Stimulated activated CD8-positive, alpha-beta memory T cell treated with anti-CD3 and anti-CD28 coated beads, Interleukin-4, amount 100 ng/mL, for 24 hours (primary cell): ENCODE measurements at regions not wholly inside any gene's neighbourhood (a gene's known extent, or its start where the extent isn't known, plus 50 kb on each side); places are given as distances from the start of the nearest gene placed in this dataset.
"Not testable (repeated sequence)": the region's sequence is repeated elsewhere in the genome, so short reads cannot be mapped to it uniquely, and the experiment has no call there.

Source experiments
- DNase-seq: peaks from one replicate; pipeline ENCODE4 v3.0.0-alpha.2; 2020; ENCODE audit warnings: low read depth

DNA sequence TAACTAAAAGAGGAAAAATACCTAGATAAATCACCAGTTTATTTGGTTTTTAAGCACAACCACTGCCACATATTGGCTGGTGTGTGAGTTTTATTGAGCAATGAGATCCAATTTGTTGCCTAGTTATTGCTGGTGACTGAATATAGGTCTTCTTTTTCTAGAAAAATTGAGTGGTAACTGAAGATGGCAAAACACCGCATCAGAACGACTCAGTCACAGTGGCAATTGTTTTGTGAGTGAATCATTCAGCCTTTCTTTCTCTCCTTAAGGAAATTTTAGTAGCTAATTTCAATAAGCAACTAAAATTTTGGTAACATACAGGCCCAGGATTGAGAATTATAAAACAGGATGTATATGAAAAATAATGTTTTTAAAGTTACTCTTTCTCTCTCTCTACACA is 533.0 kb downstream of the KCNA4 start:
- no peak for DNase-seq

- DNase-seq = no peak
Observed at GRCh38 chr11:29482510-29482909, 534.3 kb downstream of the KCNA4 start.

DNA sequence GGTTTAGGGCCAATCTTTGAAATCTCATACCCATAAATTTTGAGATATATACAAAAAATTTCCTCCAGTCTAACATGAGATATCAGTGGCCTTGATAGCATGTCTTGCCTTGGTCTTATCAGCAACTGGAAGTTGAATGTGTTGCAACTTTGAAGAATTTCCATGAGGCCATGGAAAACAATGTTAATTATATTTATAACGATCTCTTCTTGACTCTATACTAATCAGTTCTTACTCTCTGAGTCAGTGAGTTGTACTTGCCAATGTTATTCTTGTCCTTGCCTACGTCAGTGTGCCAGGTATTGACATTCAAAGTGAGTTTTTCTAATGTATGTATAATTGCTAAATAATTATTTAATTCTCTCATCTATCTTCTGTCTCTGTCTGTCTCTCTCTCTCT is 535.1 kb downstream of the KCNA4 start:
- no peak for DNase-seq

GRCh38 chr11:29480981-29481380 is 535.8 kb downstream of the KCNA4 start:
- no peak for DNase-seq

- no peak for DNase-seq
Observed at GRCh38 chr11:29458252-29458651, 558.6 kb downstream of the KCNA4 start.

DNA sequence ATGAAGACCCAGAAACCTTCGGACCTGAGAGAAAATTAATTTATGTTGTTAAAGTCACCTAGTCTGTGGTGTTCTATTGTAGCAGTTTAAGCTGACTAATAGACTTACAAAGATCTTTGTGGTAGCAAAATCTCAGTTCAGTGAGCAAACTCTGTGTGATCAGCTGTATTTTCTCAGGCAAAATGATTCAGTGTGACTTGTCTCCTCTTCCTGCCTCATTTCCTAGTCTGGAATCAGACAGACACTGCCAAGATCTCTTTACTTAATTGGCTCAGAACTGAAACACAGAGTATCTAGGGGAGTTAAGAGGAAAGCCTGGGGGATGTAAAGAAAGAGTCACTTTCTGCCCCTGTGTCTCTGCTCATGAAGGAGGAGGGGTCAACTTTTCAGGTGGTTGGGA is 564.7 kb downstream of the KCNA4 start:
- no peak for DNase-seq

GRCh38 chr11:29449281-29450074 is 567.4 kb downstream of the KCNA4 start:
- no peak for DNase-seq

DNA sequence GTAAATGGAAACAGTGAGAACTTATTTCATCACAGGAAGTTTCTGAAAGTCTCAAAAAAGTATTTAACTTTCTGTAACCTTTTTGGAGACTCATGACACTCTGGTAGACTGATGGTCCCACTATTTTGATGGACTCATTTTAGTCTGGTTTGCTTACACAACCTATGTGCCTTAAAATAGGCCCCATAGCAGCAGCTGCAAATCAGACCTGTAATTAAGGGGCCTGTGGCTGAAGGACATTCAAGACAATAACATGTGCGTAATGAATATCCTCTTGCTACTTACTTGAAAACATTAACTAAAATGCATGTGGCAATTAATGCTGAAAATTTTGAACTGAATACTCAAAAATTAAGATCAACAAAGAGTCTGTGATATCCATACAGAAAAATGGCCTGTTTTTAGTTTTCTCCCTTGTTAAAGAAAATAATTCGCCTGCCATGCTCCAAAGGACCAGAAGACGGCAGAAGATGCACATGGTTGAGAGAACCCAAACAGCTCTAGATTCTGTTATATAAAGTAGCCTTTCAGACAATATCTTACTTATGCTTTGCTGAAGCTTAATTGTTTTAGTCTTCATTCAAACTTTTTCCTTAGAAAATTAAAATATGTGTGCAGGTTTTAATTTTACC is 568.5 kb downstream of the KCNA4 start:
- no peak for DNase-seq

GRCh38 chr11:29447821-29448220 is 569.0 kb downstream of the KCNA4 start:
- no peak for DNase-seq

DNA sequence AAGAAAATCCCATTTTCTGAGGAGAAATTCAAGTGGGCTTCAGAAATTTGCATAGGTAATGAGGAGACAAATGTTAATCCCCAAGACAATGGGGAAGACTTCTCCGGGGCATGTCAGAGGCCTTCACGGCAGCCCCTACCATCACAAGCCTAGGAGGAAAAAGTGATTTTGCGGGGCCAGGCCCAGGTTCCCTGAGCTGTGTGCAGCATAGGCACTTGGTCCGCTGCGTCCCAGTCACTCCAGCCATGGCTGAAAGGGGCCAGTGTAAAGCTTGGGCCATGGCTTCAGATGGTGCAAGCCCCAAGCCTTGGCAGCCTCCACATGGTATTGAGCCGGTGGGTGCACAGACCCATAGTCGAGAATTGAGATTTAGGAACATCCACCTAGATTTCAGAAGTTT is 570.7 kb downstream of the KCNA4 start:
- DNase-seq = no peak

DNA sequence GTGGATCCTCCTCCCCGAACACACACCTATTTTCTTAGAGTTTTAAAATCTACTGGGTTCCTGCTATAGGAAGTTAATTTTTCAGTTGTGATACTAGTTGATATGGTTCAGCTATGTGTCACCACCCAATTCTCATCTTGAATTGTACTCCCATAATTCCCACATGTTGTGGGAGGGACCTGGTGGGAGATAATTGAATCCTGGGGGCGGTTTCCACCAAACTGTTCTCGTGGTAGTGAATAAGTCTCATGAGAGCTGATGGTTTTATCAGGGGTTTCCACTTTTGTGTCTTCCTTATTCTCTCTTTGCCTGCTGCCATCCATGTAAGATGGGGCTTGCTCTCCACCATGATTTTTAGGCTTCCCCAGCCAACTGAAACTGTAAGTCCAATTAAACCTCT is 571.6 kb downstream of the KCNA4 start:
- DNase-seq = not testable (repeated sequence)

- no peak for DNase-seq
Observed at GRCh38 chr11:29438815-29439214, 578.0 kb downstream of the KCNA4 start.

GRCh38 chr11:29435421-29435820 is 581.4 kb downstream of the KCNA4 start:
- no peak for DNase-seq

- no peak for DNase-seq
Observed at GRCh38 chr11:29432719-29433325, 584.0 kb downstream of the KCNA4 start.

- no peak for DNase-seq
Observed at GRCh38 chr11:29405305-29405704, 611.5 kb downstream of the KCNA4 start.

DNA sequence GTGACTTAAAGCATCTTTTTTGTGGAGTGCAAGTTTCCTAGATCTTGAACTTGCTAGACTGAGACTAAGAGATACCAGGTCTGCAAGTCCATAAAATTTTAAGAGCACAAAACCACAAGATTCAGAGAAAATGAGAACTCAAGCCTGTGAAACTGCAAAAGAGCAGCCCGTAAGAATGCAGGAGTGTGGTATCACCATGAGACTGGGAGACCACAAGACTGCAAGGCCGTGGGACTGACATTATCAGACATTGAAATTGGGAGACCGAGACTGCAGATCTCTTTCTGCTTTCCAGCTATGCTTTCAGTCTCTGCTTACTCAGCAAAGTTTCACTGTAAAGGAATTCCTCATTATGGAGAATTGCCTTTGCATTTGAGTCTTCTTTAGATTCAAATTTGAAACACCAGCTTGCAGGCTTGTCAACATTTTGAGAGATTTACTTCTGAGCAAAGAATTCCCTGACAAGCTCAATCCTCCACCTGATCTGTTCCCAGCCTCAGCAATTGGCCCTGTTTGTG is 621.2 kb downstream of the KCNA4 start:
- DNase-seq = no peak

GRCh38 chr11:29389793-29390192 is 627.0 kb downstream of the KCNA4 start:
- DNase-seq = no peak

GRCh38 chr11:29373725-29374124 is 643.1 kb downstream of the KCNA4 start:
- no peak for DNase-seq

GRCh38 chr11:29368126-29368525 is 648.7 kb downstream of the KCNA4 start:
- DNase-seq = no peak

- DNase-seq = no peak
Observed at GRCh38 chr11:29364006-29364405, 652.8 kb downstream of the KCNA4 start.

GRCh38 chr11:29361369-29361768 is 655.5 kb downstream of the KCNA4 start:
- DNase-seq = no peak

GRCh38 chr11:29353833-29354232 is 663.0 kb downstream of the KCNA4 start:
- DNase-seq = no peak

DNA sequence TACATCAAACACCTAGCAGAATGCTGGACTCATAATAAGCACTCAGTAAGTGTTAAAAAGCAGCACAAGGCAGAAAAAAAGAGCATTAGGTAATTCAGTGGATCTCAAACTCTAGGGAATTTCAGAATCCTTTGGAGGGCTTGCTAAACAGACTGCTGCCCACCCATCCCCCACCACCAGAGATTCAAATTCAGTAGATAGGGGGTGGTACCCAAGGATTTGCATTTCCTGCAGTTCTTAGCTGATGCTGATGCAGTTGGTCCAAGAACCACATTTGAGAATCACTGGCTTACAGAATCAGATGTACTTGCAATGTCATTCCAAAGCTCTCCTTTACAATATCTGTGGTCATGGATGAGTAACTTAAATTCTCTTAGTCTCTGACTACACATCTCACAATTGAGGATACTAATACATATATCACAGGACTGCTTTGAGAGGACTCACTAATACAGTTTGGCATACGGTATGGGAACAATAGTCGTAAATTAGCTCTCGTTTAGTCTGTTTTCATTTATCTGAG is 664.5 kb downstream of the KCNA4 start:
- no peak for DNase-seq
